NT2/D1 (cell line): ENCODE measurements at regions not wholly inside any gene's neighbourhood (a gene's known extent, or its start where the extent isn't known, plus 50 kb on each side); places are given as distances from the start of the nearest gene placed in this dataset.

Experiments
- DNase-seq: peaks from one replicate; pipeline ENCODE4 v3.0.0-alpha.2; 2011; ENCODE audit warnings: low read depth, low spot score
- H3K27me3 ChIP-seq: 2 replicates; pipeline ENCODE4 v1.6.0; 2011; ENCODE audit warnings: mild to moderate bottlenecking; ENCODE audit not compliant: insufficient read length, insufficient read depth
- H3K36me3 ChIP-seq: 2 replicates; pipeline ENCODE4 v1.6.1; 2011; ENCODE audit warnings: mild to moderate bottlenecking, low read length, mixed read lengths; ENCODE audit not compliant: insufficient read depth, insufficient read length
- H3K4me1 ChIP-seq: 2 replicates; pipeline ENCODE4 v1.5.1; 2011; ENCODE audit not compliant: insufficient read depth, insufficient read length
- H3K4me3 ChIP-seq: 2 replicates; pipeline ENCODE4 v1.5.1; 2011; ENCODE audit warnings: low read depth; ENCODE audit not compliant: insufficient read length
- H3K9ac ChIP-seq: 2 replicates; pipeline ENCODE4 v1.6.0; 2011; ENCODE audit warnings: low read depth; ENCODE audit not compliant: insufficient read length
- H3K9me3 ChIP-seq: 2 replicates; pipeline ENCODE4 v1.5.1; 2011; ENCODE audit warnings: mild to moderate bottlenecking, low read length; ENCODE audit not compliant: insufficient read depth
- SUZ12 ChIP-seq: IDR thresholded peaks from 2 replicates; pipeline ENCODE4 v1.6.1; 2011; ENCODE audit not compliant: insufficient read length, insufficient read depth; ENCODE audit errors: extremely low read depth
- YY1 ChIP-seq: IDR thresholded peaks from 2 replicates; pipeline ENCODE4 v1.6.1; 2011; ENCODE audit not compliant: insufficient read length, insufficient read depth
- ZNF274 ChIP-seq: IDR thresholded peaks from 2 replicates; pipeline ENCODE4 v1.6.1; 2011; ENCODE audit warnings: mild to moderate bottlenecking, low read depth, low read length

- H3K4me1 ChIP-seq, result no peaks in the 10 kb centered on the region
- H3K9me3 ChIP-seq, result peaks cover 9% of the 10 kb centered on the region; the same call in 1 of the 2 replicates
- TF ChIP-seq YY1, result no peak
- TF ChIP-seq ZNF274, result no peak
- no peak overlapping the region for H3K4me3 ChIP-seq
- no peaks in the 10 kb centered on the region for H3K36me3 ChIP-seq
- DNase-seq, result no peak
- H3K27me3 ChIP-seq, result no peaks in the 10 kb centered on the region
- H3K9ac ChIP-seq, result no peak overlapping the region
Measured at GRCh38 chr10:75332081-75332480, 69.5 kb downstream of the ZNF503 start.

GRCh38 chr10:75331081-75331480 is 70.5 kb downstream of the ZNF503 start:
- H3K9me3 ChIP-seq, result peaks cover 9% of the 10 kb centered on the region; the same call in 1 of the 2 replicates
- no peak overlapping the region for H3K9ac ChIP-seq
- no peak overlapping the region for H3K4me3 ChIP-seq
- no peaks in the 10 kb centered on the region for H3K27me3 ChIP-seq
- no peak for DNase-seq
- H3K36me3 ChIP-seq, result no peaks in the 10 kb centered on the region
- TF ChIP-seq ZNF274 (no peak), YY1 (no peak), SUZ12 (no peak)
- H3K4me1 ChIP-seq, result no peaks in the 10 kb centered on the region

- TF ChIP-seq YY1, result no peak
- no peak for TF ChIP-seq SUZ12
- TF ChIP-seq ZNF274, result no peak
- H3K36me3 ChIP-seq, result no peaks in the 10 kb centered on the region
- no peak for DNase-seq
- H3K4me3 ChIP-seq, result no peak overlapping the region
- no peaks in the 10 kb centered on the region for H3K27me3 ChIP-seq
- no peaks in the 10 kb centered on the region for H3K4me1 ChIP-seq
- H3K9ac ChIP-seq, result no peak overlapping the region
- peaks cover under 1% of the 10 kb centered on the region; the same call in 1 of the 2 replicates for H3K9me3 ChIP-seq
Measured at GRCh38 chr10:75329190-75329745, 72.3 kb downstream of the ZNF503 start.

DNA sequence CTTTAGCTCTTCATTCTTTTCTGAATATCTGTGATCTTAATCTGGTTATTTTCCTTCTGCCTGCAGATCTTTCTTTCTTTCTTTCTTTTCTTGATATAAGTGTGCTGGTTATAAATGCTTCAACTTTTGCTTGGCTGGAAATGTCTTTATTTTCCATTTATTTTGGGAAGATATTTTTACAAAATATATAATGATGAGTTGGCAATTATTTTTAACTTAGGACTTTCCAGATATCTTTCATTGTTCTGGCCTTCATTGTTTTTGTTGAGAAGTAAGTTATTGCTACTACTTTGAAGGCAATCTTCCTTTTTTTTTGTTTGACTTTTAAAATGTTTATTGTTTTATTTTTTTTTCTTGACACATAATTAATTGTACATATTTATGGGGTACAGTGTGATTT is 75.3 kb downstream of the ZNF503 start:
- no peak for DNase-seq
- H3K9me3 ChIP-seq, result no peaks in the 10 kb centered on the region
- no peaks in the 10 kb centered on the region for H3K36me3 ChIP-seq
- no peak overlapping the region for H3K4me3 ChIP-seq
- H3K9ac ChIP-seq, result no peak overlapping the region
- H3K4me1 ChIP-seq, result no peaks in the 10 kb centered on the region
- no peaks in the 10 kb centered on the region for H3K27me3 ChIP-seq
- TF ChIP-seq YY1, result no peak
- TF ChIP-seq SUZ12, result no peak
- no peak for TF ChIP-seq ZNF274

DNA sequence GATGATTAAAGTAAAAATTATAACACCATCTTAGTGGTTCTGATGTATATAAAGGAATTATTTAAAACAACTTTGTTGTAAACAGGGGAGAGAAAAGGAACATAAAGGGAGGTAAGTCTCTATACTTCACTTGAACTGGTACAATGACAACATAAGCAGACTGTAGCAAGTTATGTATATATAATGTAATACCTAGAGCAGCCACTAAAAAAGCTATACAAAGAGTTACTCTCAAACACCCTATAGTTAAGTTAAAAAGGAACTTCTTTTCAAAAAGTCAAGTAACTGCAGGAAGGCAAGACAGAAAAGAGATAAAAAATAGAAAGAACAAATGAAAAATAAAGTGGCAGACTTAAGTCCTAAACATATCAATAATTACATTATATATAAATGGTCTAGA is 82.3 kb downstream of the ZNF503 start:
- Histone ChIP-seq H3K9me3 (no peaks in the 10 kb centered on the region), H3K4me1 (no peaks in the 10 kb centered on the region), H3K27me3 (no peaks in the 10 kb centered on the region), H3K36me3 (no peaks in the 10 kb centered on the region), H3K4me3 (no peak overlapping the region), H3K9ac (no peak overlapping the region)
- TF ChIP-seq YY1 (no peak), ZNF274 (no peak), SUZ12 (no peak)
- no peak for DNase-seq

DNA sequence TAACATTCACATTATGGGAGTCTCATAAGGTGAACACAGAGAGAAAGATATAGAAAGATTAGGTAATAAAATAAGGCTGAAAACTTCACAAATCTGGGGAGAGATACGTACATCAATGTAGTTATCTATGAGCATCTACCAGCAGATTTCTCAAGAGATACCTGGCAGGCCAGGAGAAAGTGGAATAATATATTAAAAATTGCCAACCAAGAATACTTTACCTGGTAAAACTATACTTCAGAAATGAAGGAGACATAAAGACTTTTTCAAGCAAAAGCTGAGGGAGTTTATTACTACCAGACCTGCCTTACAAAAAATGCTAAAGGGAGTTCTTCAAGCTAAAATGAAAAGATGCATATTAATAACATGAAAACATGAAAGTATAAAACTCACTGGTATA is 78.8 kb upstream of the COMTD1 start:
- Histone ChIP-seq H3K27me3 (no peaks in the 10 kb centered on the region), H3K4me3 (no peak overlapping the region), H3K9me3 (no peaks in the 10 kb centered on the region), H3K36me3 (no peaks in the 10 kb centered on the region), H3K9ac (no peak overlapping the region), H3K4me1 (no peaks in the 10 kb centered on the region)
- DNase-seq, result no peak
- TF ChIP-seq ZNF274 (no peak), SUZ12 (no peak), YY1 (no peak)

DNA sequence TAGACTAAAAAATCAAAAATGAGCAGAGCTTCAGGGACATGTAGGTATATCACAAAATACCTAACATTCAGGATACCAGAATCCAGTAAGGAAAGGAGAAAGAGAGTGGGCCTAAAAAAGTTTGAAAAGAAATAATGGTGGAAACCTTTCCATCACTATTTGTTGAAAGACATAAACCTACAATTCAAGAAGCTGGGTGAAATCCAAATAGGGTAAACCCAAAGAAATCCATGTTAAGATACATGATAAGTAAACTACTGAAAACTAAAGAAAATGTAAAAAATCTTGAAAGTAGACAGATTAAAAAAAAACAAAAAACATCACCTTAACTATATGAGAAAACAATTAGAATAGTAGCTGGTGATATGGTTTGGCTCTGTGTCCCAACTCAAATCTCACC is 76.7 kb upstream of the COMTD1 start:
- Histone ChIP-seq H3K36me3 (no peaks in the 10 kb centered on the region), H3K27me3 (no peaks in the 10 kb centered on the region), H3K4me1 (no peaks in the 10 kb centered on the region), H3K9ac (no peak overlapping the region), H3K4me3 (no peak overlapping the region), H3K9me3 (peaks cover 6% of the 10 kb centered on the region; the same call in 1 of the 2 replicates)
- no peak for DNase-seq
- TF ChIP-seq YY1, result no peak
- TF ChIP-seq ZNF274, result no peak
- TF ChIP-seq SUZ12, result no peak

- no peak for TF ChIP-seq SUZ12
- H3K9ac ChIP-seq, result no peak overlapping the region
Measured at GRCh38 chr10:75305675-75306074, 69.9 kb upstream of the COMTD1 start.

More at GRCh38 chr10:75305675-75306074, 69.9 kb upstream of the COMTD1 start:
- DNase-seq, result no peak
- Histone ChIP-seq H3K9me3 (peaks cover 17% of the 10 kb centered on the region), H3K4me3 (no peak overlapping the region), H3K27me3 (no peaks in the 10 kb centered on the region), H3K36me3 (no peaks in the 10 kb centered on the region), H3K4me1 (no peaks in the 10 kb centered on the region)
